ENCODE measurements at regions not wholly inside any gene's neighbourhood (a gene's known extent, or its start where the extent isn't known, plus 50 kb on each side); places are given as distances from the start of the nearest gene placed in this dataset.

- Histone ChIP-seq H3K9me3 (ENCODE audit: insufficient read depth, low read length) (no peaks in the 10 kb centered on the region), H3K27ac (ENCODE audit: low read length) (no peak overlapping the region), H2AFZ (ENCODE audit: low read depth, low read length) (no peak overlapping the region), H3K9ac (ENCODE audit: low read length) (no peak overlapping the region), H3K4me1 (ENCODE audit: low read length) (peaks cover 30% of the 10 kb centered on the region), H3K4me2 (ENCODE audit: low read length) (no peak overlapping the region), H3K27me3 (ENCODE audit: low read depth, low read length) (no peaks in the 10 kb centered on the region), H4K20me1 (ENCODE audit: insufficient read depth, low read length) (no peaks in the 10 kb centered on the region), H3K79me2 (ENCODE audit: low read length) (peaks cover under 1% of the 10 kb centered on the region; the same call in 1 of the 2 replicates), H3K4me3 (ENCODE audit: low read length) (no peak overlapping the region), H3K36me3 (replicated peaks; ENCODE audit: low read depth, low read length) (peaks cover 44% of the 10 kb centered on the region)
- TF ChIP-seq, protein P1, sequence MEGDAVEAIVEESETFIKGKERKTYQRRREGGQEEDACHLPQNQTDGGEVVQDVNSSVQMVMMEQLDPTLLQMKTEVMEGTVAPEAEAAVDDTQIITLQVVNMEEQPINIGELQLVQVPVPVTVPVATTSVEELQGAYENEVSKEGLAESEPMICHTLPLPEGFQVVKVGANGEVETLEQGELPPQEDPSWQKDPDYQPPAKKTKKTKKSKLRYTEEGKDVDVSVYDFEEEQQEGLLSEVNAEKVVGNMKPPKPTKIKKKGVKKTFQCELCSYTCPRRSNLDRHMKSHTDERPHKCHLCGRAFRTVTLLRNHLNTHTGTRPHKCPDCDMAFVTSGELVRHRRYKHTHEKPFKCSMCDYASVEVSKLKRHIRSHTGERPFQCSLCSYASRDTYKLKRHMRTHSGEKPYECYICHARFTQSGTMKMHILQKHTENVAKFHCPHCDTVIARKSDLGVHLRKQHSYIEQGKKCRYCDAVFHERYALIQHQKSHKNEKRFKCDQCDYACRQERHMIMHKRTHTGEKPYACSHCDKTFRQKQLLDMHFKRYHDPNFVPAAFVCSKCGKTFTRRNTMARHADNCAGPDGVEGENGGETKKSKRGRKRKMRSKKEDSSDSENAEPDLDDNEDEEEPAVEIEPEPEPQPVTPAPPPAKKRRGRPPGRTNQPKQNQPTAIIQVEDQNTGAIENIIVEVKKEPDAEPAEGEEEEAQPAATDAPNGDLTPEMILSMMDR (IDR thresholded peaks at IDR 0.05; ENCODE audit: low read depth, low read length): no peak
- no peak for TF ChIP-seq EZH2phosphoT487 (IDR thresholded peaks at IDR 0.05; ENCODE audit: low read depth)
Measured at GRCh38 chr1:184875218-184875617, 99.1 kb downstream of the NIBAN1 start.

- peak overlapping the region; percentile 94 for H3K27ac ChIP-seq (ENCODE audit: low read length)
Measured at GRCh38 chr1:184870319-184870718, 104.0 kb downstream of the NIBAN1 start.

DNA sequence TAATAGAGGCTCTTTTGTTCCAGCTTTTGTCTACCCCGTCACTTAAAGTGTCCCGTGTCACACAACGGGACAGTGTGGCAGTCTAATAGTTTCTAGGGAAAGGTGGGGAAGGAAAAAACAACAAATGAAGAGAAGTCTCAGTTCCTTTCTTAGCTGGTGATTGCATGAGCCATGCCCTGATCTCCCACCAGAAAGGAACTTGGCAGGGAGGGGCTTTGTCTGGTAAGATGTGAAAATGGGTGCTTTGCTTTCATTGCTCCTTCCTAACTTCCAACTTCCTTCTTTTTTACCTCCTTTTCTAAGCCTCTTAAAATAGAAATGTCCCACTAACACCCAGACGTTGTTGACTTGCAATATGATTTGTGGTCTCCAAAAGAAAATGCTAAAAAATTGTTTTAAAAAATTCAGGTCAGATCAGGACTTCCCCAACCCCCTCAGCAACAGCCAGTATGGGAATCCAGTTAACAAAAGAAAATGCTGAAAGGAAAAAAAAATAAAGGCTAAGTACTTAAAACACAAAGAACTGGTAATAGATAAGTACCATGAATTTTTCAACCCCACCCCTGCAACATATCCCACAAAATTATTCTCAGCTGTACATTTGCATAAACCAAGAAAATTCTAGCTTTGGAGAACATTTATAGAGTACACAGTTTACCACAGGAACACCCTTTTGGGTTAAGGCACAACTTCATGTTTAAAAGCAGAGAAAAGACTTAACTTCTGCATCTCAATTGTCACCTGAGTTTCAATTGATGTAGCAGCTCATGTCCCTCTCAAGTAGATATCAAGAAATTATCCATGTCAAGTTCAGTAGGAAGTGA lies 106.2 kb downstream of the NIBAN1 start:
- peaks cover 30% of the 10 kb centered on the region for H3K79me2 ChIP-seq (ENCODE audit: low read length)
- H2AFZ ChIP-seq (ENCODE audit: low read depth, low read length): no peak overlapping the region
- H3K36me3 ChIP-seq (replicated peaks; ENCODE audit: low read depth, low read length): peaks cover 49% of the 10 kb centered on the region
- peak overlapping the region; percentile 94 for H3K27ac ChIP-seq (ENCODE audit: low read length)
- peak overlapping the region; percentile 50; the same call in 1 of the 2 replicates for H3K4me3 ChIP-seq (ENCODE audit: low read length)
- no peak for TF ChIP-seq EZH2phosphoT487 (IDR thresholded peaks at IDR 0.05; ENCODE audit: low read depth)
- TF ChIP-seq, protein P1 (IDR thresholded peaks at IDR 0.05; ENCODE audit: low read depth, low read length): no peak
- peaks cover 84% of the 10 kb centered on the region for H3K4me1 ChIP-seq (ENCODE audit: low read length)
- no peaks in the 10 kb centered on the region for H4K20me1 ChIP-seq (ENCODE audit: insufficient read depth, low read length)
- no peaks in the 10 kb centered on the region for H3K9me3 ChIP-seq (ENCODE audit: insufficient read depth, low read length)
- H3K4me2 ChIP-seq (ENCODE audit: low read length): peak overlapping the region; percentile 74
- H3K27me3 ChIP-seq (ENCODE audit: low read depth, low read length): no peaks in the 10 kb centered on the region
- H3K9ac ChIP-seq (ENCODE audit: low read length): peak overlapping the region; percentile 71

More at GRCh38 chr1:184870319-184870718, 104.0 kb downstream of the NIBAN1 start:
- Histone ChIP-seq H3K36me3 (replicated peaks; ENCODE audit: low read depth, low read length) (peaks cover 38% of the 10 kb centered on the region), H3K4me3 (ENCODE audit: low read length) (peak overlapping the region; percentile 34), H3K4me2 (ENCODE audit: low read length) (peak overlapping the region; percentile 56), H3K9me3 (ENCODE audit: insufficient read depth, low read length) (no peaks in the 10 kb centered on the region), H4K20me1 (ENCODE audit: insufficient read depth, low read length) (no peaks in the 10 kb centered on the region), H2AFZ (ENCODE audit: low read depth, low read length) (no peak overlapping the region), H3K9ac (ENCODE audit: low read length) (peak overlapping the region; percentile 20; the same call in 1 of the 2 replicates), H3K27me3 (ENCODE audit: low read depth, low read length) (no peaks in the 10 kb centered on the region), H3K79me2 (ENCODE audit: low read length) (peaks cover 13% of the 10 kb centered on the region), H3K4me1 (ENCODE audit: low read length) (peaks cover 62% of the 10 kb centered on the region)
- TF ChIP-seq, protein P1 (IDR thresholded peaks at IDR 0.05; ENCODE audit: low read depth, low read length): no peak
- TF ChIP-seq EZH2phosphoT487 (IDR thresholded peaks at IDR 0.05; ENCODE audit: low read depth): no peak

DNA sequence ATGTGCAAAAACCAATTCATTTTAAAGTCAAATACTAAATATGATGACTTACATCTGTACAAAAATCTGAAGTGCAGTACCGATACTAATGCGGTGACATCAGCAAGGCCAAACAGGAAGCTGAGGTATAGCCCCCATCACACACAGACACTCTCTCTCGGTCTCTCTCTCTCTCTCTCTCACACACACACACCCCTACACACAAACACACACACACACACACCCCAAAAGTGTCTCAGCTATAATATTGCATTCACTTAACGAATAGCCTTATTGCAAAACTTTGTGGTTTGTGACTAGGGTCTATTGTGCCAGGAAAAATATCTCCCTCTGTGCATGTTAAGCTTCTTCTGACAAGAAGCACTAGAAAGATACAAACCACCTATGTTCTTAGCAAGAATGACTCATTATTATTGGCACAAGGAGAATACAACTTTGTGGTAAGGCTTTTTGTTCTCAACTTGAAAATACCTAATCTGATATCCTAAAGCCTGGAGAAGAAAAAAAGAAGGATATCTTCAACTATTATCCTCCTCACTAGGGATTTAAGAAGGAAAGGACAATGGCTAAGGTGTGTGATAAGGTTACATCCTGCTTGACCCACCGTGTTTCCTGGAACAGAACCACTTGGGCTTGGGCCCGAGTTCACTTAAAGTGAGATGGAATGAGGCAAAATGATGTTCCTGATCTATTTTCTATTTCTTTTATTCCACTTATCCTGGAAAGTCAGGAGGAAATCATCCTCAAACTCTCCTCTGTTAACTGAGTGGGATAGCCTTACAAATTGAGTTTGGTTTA lies 107.1 kb downstream of the NIBAN1 start:
- Histone ChIP-seq H3K9ac (ENCODE audit: low read length) (peak overlapping the region; percentile 71), H3K4me2 (ENCODE audit: low read length) (peak overlapping the region; percentile 74), H3K9me3 (ENCODE audit: insufficient read depth, low read length) (no peaks in the 10 kb centered on the region), H3K4me1 (ENCODE audit: low read length) (peaks cover 92% of the 10 kb centered on the region), H4K20me1 (ENCODE audit: insufficient read depth, low read length) (no peaks in the 10 kb centered on the region), H2AFZ (ENCODE audit: low read depth, low read length) (no peak overlapping the region), H3K27me3 (ENCODE audit: low read depth, low read length) (no peaks in the 10 kb centered on the region), H3K4me3 (ENCODE audit: low read length) (peak overlapping the region; percentile 50), H3K27ac (ENCODE audit: low read length) (peak overlapping the region; percentile 94), H3K36me3 (replicated peaks; ENCODE audit: low read depth, low read length) (peaks cover 46% of the 10 kb centered on the region), H3K79me2 (ENCODE audit: low read length) (peaks cover 32% of the 10 kb centered on the region)
- TF ChIP-seq, protein P1 (IDR thresholded peaks at IDR 0.05; ENCODE audit: low read depth, low read length): no peak
- TF ChIP-seq EZH2phosphoT487 (IDR thresholded peaks at IDR 0.05; ENCODE audit: low read depth): no peak
